Stimulated activated CD4-positive, alpha-beta T cell treated with anti-CD3 and anti-CD28 coated beads, Interleukin-1b, Interleukin-23, amount 100 ng/mL, for 48 hours (primary cell): ENCODE measurements at regions not wholly inside any gene's neighbourhood (a gene's known extent, or its start where the extent isn't known, plus 50 kb on each side); places are given as distances from the start of the nearest gene placed in this dataset.

Source experiments
- DNase-seq: peaks from one replicate; pipeline ENCODE4 v3.0.0-alpha.2; 2020

GRCh38 chr3:59698091-59698490 is 648.3 kb upstream of the CFAP20DC start:
- DNase-seq: no peak

DNA sequence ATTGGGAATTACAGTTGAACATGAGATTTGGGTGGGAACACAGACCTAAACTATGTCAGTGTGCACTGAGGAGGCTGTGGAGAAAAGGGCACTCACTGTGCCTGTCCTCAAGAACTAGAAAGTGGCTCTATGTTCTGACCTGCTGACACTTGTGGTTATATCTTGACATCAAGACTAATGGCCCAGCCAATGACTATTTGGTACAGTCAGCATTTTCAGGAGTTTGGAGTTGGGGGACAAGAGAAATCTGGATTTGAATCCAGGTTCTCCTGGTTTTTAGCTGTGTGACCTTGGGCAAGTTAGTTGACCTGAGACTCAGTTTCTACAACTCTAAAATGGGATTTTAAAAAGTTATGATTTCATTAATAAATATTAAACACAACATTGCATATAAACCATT is 647.0 kb upstream of the CFAP20DC start:
- DNase-seq: no peak

- DNase-seq: no peak
Measured at GRCh38 chr3:59695860-59696259, 646.0 kb upstream of the CFAP20DC start.

- DNase-seq: no peak
Measured at GRCh38 chr3:59692117-59692516, 642.3 kb upstream of the CFAP20DC start.

- no peak for DNase-seq
Measured at GRCh38 chr3:59690886-59691285, 641.1 kb upstream of the CFAP20DC start.

DNA sequence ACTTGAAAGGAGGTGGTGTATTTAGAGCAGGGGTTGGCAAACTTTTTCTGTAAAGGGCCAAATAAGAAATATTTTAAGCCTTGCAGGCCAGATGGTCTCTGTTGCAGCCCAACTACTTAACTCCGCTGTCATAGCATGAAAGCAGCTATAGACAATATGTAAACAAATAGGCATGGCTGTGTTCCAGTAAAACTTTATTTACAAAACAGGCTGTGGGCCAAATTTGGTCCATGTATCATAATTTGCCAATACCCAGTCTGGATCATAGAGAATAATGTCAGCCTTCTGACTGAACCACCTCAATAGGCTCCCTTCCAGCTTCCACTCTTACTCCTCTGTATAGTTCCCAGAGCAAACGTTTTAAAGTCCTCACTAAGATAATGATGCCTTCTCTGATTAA is 638.8 kb upstream of the CFAP20DC start:
- DNase-seq: no peak

DNA sequence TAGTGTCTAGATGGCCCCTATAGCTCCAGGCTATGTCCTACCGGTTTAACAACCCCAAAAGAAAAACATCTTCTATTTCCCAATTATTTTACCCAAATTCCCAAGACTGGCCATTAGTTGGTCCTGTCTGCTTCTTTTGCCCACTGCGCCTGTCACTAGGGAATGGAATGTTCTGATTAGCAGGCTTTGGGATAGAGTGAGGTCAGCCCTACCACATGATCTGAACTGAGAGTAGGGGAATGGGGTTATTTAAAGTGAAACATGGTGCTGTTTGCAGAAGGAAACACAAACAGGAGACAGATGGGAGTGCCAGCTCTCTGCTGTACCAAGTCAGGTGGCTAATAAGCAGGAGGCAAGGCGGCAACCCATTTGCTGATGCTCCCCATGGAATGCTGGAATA is 635.6 kb upstream of the CFAP20DC start:
- DNase-seq: no peak

GRCh38 chr3:59684766-59685165 is 634.9 kb upstream of the CFAP20DC start:
- DNase-seq: no peak

DNA sequence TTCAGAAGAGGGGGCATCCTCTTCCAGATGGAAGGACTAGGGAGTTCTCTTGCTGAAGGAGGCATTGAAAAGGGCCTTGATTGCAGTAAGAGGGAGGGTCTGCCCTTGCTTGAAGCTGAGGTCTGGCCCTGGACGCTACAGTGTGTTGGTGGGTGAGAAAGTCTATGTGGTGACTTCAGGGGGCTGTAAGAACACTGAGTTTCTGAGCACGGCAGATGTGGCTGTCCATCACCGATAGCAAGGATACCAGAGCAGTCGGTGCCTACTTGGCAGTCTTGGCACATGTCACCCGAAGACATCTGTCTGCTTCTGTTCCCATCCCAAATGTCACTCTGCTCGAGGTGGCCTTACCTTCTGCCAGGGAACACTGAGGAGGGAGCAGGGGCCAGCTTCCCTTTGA is 631.1 kb upstream of the CFAP20DC start:
- no peak for DNase-seq

GRCh38 chr3:59677747-59678702 is 628.2 kb upstream of the CFAP20DC start:
- DNase-seq: no peak

DNA sequence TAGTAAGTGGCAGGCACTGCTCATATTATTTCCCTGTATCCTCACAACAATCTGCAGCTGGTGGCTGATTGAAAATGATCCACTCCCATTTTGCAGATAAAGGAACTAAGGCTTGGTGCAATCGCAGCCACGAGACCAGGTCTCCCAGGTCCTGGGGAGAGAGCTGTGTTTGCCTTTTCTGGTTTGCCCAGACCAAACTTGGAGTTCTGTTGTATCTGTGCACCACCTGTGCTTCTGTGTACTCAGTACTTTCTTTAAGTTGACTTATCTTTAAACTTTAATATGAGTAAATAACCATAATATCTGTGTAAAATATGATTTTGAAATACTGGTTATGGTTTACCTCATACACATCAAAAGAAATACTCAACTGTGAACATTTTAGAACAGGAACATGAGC is 625.7 kb upstream of the CFAP20DC start:
- no peak for DNase-seq

GRCh38 chr3:59663076-59663850 is 613.4 kb upstream of the CFAP20DC start:
- DNase-seq: no peak

DNA sequence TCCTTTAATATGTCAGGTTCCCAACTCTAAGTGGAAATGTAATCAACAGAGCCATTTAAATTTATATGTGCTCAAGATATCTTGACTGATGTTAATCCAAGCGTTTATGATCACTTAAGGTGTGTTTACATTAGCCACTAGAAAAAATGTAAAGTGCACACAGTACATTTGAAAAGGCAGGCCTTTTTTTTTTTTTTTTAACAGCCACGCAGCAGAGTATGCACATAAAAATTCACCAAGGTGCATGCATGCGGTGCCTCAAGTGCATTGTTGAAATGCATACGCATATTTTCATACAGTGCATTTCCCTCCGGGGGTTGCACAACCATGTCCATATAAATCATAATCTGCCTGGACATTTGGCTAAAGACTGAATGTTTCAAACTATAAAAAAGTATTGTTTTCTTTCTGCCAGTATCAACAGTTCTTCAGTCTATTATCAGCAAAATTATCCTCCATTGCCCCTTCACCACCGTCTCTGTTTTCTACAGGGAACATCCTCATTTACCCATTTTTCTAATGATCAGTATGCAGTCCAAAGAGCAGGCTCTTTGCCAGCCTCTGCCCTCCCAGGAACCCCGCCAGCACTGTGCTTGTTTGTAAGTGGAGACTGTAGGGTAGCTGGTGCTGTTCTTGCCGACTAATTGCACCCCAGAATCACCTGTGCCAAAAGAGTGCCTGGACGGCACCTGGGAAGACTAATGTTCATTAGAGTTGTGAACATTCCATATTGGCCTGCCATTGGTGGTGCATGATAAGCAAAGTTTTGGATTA is 611.2 kb upstream of the CFAP20DC start:
- no peak for DNase-seq

- no peak for DNase-seq
Measured at GRCh38 chr3:59660376-59660775, 610.6 kb upstream of the CFAP20DC start.

DNA sequence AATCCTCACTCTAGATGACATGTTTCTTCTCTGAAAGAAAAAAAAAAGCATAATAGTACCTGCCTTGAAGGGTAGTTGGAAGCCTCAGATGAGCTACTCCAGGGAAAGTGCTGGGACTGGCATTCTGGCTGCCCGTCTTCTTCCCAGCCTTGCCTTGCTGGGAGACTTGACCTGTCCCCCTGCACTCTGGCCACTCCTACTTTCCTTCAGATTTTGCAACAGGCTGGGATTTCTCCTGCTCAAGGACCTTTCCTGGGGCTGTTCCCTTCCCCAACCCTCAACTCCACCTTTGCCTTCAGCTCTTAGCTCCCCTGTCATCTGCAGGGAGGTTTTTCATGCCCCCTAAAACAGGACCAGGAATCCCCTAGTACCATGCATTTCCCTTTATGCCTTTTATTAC is 609.9 kb upstream of the CFAP20DC start:
- DNase-seq: no peak

- DNase-seq: no peak
Measured at GRCh38 chr3:59658866-59659265, 609.0 kb upstream of the CFAP20DC start.

GRCh38 chr3:59658274-59658673 is 608.4 kb upstream of the CFAP20DC start:
- no peak for DNase-seq

DNA sequence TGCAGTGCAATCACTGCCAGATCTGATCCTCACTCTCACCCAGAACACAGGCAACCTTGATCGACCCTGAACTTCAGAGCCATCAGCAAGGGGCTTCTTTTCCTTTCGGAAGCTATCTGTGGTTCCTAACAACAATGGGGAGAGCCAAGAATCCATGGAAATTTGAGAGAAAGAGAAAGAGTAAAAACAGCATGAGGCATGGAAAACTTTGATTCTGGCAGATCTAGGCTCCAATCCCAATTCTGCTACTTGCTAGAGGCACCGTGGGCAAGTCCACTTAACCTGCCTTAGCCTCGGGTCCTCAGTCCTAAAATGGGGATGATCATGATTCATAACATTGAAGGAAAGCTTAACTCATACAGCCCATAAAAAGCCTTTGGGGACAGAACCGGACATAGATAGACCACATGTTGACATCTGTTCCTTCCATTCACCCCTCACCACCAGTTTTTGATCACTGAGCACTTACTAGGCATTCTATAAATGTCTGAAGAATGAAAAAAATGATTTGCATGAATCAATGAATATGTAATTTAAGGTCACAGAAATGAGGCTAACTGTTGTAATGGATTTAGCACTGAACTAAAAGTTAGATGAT is 605.7 kb upstream of the CFAP20DC start:
- no peak for DNase-seq

DNA sequence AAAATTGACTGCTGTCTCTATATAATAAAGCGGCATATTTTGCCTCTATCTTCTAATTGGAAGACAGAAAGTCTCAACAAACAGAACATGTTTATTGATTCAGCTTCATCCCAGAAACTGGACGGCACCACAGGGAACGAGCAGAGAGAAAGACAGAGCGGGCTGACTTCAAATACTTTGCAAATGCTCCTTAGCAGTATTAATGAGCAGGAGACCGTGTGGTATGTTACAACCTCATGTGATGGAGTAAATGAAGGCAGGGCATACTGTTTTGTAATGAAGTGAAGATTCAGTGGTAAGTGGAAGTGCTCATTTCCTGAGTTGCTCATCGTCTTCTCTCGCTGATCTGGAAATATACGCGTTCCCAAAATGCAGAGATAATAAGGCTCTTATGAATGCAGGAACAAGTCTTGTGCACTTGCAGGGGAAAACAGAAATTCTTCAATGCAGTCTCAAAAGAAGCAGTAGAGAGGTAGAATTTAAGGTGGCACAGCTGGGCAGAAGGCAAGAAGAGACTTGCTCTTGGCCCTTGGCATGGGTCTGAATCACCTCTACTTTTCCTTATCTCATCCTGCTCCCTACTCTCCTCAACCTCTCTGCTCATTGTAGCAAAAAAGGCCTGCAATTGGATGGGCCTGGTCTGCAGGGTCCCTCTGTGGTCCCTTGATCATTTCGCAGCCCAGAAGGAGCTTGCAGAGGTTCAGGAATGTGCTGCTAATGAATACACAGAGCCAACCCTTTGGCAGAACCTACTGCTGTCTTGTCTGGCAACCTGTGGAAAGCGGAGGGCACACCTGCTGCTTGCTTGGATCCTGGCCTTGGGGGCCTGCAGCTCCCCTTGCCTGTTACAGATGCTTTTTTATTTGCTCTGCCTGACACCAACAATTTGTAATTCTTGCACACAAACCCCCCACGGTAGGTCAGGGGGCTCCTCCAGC is 604.9 kb upstream of the CFAP20DC start:
- no peak for DNase-seq

DNA sequence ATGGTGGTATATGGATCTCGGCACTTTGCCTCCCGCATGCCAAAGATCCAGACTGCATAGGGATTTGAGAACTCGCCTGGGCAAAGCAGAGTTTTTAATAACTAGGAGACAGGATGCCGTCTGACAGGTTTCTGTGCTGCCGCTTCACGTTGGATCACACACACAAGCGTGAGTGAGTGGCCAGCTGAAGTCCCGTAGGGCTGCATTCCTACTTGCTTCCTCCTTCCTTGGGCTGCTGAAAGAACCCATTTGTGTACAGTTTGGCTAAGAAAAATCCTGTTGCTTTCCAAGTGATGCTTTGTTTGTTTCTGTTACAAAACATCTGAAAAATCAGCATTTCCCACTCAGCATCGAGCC is 604.3 kb upstream of the CFAP20DC start:
- no peak for DNase-seq

GRCh38 chr3:59653405-59654122 is 603.7 kb upstream of the CFAP20DC start:
- no peak for DNase-seq
